Astrocyte (in vitro differentiated cells and primary cell): ENCODE measurements at regions not wholly inside any gene's neighbourhood (a gene's known extent, or its start where the extent isn't known, plus 50 kb on each side); places are given as distances from the start of the nearest gene placed in this dataset.
A peak's percentile ranks its signal among the peaks of the same experiment; 100 is the strongest.
"Not testable (repeated sequence)": the region's sequence is repeated elsewhere in the genome, so short reads cannot be mapped to it uniquely, and the experiment has no call there.

ENCODE experiments used
- DNase-seq: peaks from one replicate; pipeline ENCODE4 v3.0.0-alpha.2; 2010; ENCODE audit warnings: low read depth
- FAIRE-seq: peaks from 2 replicates; lab custom pipeline; 2011; peaks lifted over from hg19 to GRCh38; lab: Jason Lieb, UNC
- H2AFZ ChIP-seq: 2 replicates; pipeline ENCODE4 v1.6.0; 2012; ENCODE audit warnings: low read depth, low read length, inconsistent platforms
- H3K27ac ChIP-seq: 2 replicates; pipeline ENCODE4 v1.5.1; 2011; ENCODE audit warnings: low read depth, low read length, inconsistent platforms
- H3K27me3 ChIP-seq: 2 replicates; pipeline ENCODE4 v1.6.0; 2011; ENCODE audit warnings: low read length, inconsistent platforms; ENCODE audit not compliant: insufficient read depth
- H3K36me3 ChIP-seq: 2 replicates; pipeline ENCODE4 v1.5.1; 2011; ENCODE audit warnings: low read length, inconsistent platforms; ENCODE audit not compliant: insufficient read depth
- H3K4me1 ChIP-seq: 2 replicates; pipeline ENCODE4 v1.5.1; 2011; ENCODE audit warnings: low read length, inconsistent platforms; ENCODE audit not compliant: insufficient read depth
- H3K4me2 ChIP-seq: 2 replicates; pipeline ENCODE4 v1.6.0; 2012; ENCODE audit warnings: low read length, inconsistent platforms
- H3K4me3 ChIP-seq: 2 replicates; pipeline ENCODE4 v1.5.1; 2011; ENCODE audit warnings: low read depth, mild to moderate bottlenecking, low read length, inconsistent platforms; ENCODE audit not compliant: insufficient read depth
- H3K79me2 ChIP-seq: 2 replicates; pipeline ENCODE4 v1.6.0; 2012; ENCODE audit warnings: mild to moderate bottlenecking, low read length, inconsistent platforms; ENCODE audit not compliant: insufficient read depth
- H3K9ac ChIP-seq: 2 replicates; pipeline ENCODE4 v1.6.0; 2012; ENCODE audit warnings: mild to moderate bottlenecking, low read length, inconsistent platforms
- H3K9me3 ChIP-seq: 2 replicates; pipeline ENCODE4 v1.5.1; 2012; ENCODE audit warnings: low read depth, mild to moderate bottlenecking, low read length, inconsistent platforms; ENCODE audit not compliant: insufficient read depth
- H4K20me1 ChIP-seq: 2 replicates; pipeline ENCODE4 v1.6.0; 2012; ENCODE audit warnings: low read length, inconsistent platforms; ENCODE audit not compliant: insufficient read depth
- H3K27ac Mint-ChIP-seq: one replicate; pipeline ENCODE4 v1.8.0; 2021; ENCODE audit warnings: mild to moderate bottlenecking, mixed read lengths; ENCODE audit not compliant: unreplicated experiment
- H3K27me3 Mint-ChIP-seq: one replicate; pipeline ENCODE4 v1.8.0; 2021; ENCODE audit warnings: low read depth, mixed read lengths; ENCODE audit not compliant: unreplicated experiment
- H3K36me3 Mint-ChIP-seq: one replicate; pipeline ENCODE4 v1.8.0; 2021; ENCODE audit warnings: low read depth, mixed read lengths; ENCODE audit not compliant: unreplicated experiment
- H3K4me1 Mint-ChIP-seq: one replicate; pipeline ENCODE4 v1.8.0; 2021; ENCODE audit warnings: low read depth, mixed read lengths; ENCODE audit not compliant: unreplicated experiment
- H3K4me3 Mint-ChIP-seq: one replicate; pipeline ENCODE4 v1.8.0; 2021; ENCODE audit warnings: mild to moderate bottlenecking, moderate library complexity, mixed read lengths; ENCODE audit not compliant: unreplicated experiment
- H3K9me3 Mint-ChIP-seq: one replicate; pipeline ENCODE4 v1.8.0; 2021; ENCODE audit warnings: mild to moderate bottlenecking, mixed read lengths; ENCODE audit not compliant: unreplicated experiment
- EZH2 ChIP-seq: IDR thresholded peaks from 2 replicates; pipeline ENCODE4 v1.6.1; 2012; ENCODE audit warnings: mild to moderate bottlenecking, low read length, inconsistent platforms; ENCODE audit not compliant: insufficient read depth
- TF ChIP-seq, protein P1 (sequence below): IDR thresholded peaks from 2 replicates; pipeline ENCODE4 v1.5.1; 2011; ENCODE audit warnings: low read depth, mild to moderate bottlenecking, inconsistent platforms, low read length, moderate library complexity; ENCODE audit not compliant: insufficient read depth

DNA sequence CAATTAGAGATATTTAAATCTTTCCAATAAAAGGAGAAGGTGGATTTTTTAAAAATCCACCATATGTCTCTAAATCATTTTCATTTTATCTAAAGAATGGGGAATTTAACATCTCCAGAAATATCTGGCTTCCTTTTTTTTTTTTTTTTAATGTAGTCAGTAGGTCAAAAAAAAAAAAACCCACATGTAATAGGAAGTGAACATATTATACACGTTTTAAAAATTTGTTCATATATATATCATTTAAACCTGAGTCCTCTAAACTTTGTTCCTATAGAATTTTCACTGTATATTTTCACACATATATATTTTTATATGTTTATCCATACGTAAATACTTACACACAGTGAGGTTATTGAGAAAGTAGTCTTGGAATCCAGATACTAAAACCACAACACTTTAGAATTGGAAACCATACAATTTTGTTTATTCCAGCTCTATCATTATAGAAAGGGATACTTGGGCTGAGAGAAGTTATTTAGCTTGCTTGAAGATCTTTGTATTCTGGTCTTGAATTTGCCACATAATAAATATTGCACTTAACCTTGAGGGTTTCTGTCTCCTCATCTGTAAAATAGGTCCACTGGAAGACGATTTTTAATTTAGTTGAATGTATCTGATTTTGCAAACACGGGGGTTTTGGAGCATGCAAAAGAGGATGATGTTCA lies 62.1 kb upstream of the ZNF217 start:
- Histone ChIP-seq H3K4me3 (no peak overlapping the region), H3K4me2 (peak overlapping the region; percentile 28), H3K79me2 (no peaks in the 10 kb centered on the region), H3K4me1 (peaks cover 14% of the 10 kb centered on the region), H4K20me1 (no peaks in the 10 kb centered on the region), H3K27me3 (no peaks in the 10 kb centered on the region), H2AFZ (peak overlapping the region; percentile 3), H3K27ac (peak overlapping the region; percentile 14), H3K9ac (no peak overlapping the region), H3K9me3 (no peaks in the 10 kb centered on the region), H3K36me3 (no peaks in the 10 kb centered on the region)
- no peaks in the 10 kb centered on the region for H3K9me3 Mint-ChIP-seq
- FAIRE-seq = no peak
- H3K27ac Mint-ChIP-seq = peak overlapping the region; percentile 6
- H3K4me3 Mint-ChIP-seq = no peak overlapping the region
- peak; percentile 39 for DNase-seq
- H3K36me3 Mint-ChIP-seq = no peaks in the 10 kb centered on the region
- TF ChIP-seq, protein P1, sequence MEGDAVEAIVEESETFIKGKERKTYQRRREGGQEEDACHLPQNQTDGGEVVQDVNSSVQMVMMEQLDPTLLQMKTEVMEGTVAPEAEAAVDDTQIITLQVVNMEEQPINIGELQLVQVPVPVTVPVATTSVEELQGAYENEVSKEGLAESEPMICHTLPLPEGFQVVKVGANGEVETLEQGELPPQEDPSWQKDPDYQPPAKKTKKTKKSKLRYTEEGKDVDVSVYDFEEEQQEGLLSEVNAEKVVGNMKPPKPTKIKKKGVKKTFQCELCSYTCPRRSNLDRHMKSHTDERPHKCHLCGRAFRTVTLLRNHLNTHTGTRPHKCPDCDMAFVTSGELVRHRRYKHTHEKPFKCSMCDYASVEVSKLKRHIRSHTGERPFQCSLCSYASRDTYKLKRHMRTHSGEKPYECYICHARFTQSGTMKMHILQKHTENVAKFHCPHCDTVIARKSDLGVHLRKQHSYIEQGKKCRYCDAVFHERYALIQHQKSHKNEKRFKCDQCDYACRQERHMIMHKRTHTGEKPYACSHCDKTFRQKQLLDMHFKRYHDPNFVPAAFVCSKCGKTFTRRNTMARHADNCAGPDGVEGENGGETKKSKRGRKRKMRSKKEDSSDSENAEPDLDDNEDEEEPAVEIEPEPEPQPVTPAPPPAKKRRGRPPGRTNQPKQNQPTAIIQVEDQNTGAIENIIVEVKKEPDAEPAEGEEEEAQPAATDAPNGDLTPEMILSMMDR = no peak
- no peak for TF ChIP-seq EZH2
- H3K4me1 Mint-ChIP-seq = peaks cover 29% of the 10 kb centered on the region
- no peaks in the 10 kb centered on the region for H3K27me3 Mint-ChIP-seq

DNA sequence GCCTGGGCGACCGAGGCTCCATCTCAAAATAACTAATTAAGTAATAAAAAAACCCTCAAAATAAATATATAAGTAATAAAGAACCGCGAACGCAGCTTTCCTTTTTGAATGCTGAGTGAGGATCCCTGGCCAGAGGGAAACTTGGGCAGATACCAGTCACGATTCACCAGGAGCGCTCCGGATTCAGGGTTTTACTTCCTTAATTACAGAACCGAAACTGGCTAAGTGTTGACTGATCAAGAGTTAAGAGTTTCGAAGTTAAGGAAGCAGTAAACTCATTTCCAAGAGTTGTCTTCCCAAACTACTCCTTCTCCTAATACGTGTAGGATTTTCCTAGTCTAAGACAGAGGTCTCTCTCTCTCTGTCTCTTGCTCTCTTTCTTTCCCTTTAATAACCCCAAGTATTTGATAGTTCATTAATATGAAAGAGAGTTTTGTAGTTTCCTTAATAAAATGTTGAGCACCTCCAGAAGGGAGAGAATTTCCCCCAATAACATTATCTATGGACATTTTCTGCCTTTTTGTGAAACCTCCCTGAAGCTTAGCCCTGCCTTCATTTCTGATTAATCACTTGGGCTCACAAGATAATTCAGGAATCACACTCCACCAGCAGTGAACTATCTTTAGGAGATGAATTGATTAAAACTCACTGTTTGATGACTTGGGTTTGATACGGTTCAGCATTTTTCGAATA lies 61.4 kb upstream of the ZNF217 start:
- DNase-seq = no peak
- no peak for FAIRE-seq
- Histone ChIP-seq H3K9me3 (no peaks in the 10 kb centered on the region), H3K27ac (no peak overlapping the region), H3K36me3 (no peaks in the 10 kb centered on the region), H3K4me3 (no peak overlapping the region), H3K4me2 (no peak overlapping the region), H3K9ac (no peak overlapping the region), H2AFZ (peak overlapping the region; percentile 53), H3K27me3 (no peaks in the 10 kb centered on the region), H3K4me1 (peaks cover 14% of the 10 kb centered on the region), H4K20me1 (no peaks in the 10 kb centered on the region), H3K79me2 (no peaks in the 10 kb centered on the region)
- Mint-ChIP-seq H3K4me1 (peaks cover 29% of the 10 kb centered on the region), H3K4me3 (no peak overlapping the region), H3K9me3 (no peaks in the 10 kb centered on the region), H3K27me3 (no peaks in the 10 kb centered on the region), H3K36me3 (no peaks in the 10 kb centered on the region), H3K27ac (no peak overlapping the region)
- TF ChIP-seq, protein P1 = no peak
- TF ChIP-seq EZH2 = no peak

DNA sequence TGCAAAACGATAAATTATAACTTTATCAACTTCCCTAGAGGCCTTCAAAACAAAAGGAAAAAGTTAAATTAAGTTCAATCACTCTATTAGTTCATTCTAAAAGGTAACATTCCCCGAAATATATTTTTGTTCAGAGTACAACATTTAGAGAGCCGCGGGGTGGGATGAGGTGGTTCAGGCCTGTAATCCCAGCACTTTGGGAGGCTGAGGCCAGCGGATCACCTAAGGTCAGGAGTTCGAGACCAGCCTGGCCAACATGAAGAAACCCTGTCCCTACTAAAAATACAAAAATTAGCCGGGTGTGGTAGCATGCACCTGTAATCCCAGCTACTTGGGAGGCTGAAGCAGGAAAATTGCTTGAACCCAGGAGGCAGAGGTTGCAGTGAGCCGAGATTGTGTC lies 60.9 kb upstream of the ZNF217 start:
- peaks cover 14% of the 10 kb centered on the region for H3K4me1 ChIP-seq
- H3K27me3 Mint-ChIP-seq, H3K36me3 Mint-ChIP-seq, H3K4me3 Mint-ChIP-seq, DNase-seq, H3K4me2 ChIP-seq, H3K27ac ChIP-seq, H3K27ac Mint-ChIP-seq, H3K9me3 ChIP-seq, H3K79me2 ChIP-seq, FAIRE-seq, H3K4me3 ChIP-seq, H3K9me3 Mint-ChIP-seq, H3K27me3 ChIP-seq, H3K36me3 ChIP-seq, H3K9ac ChIP-seq, H2AFZ ChIP-seq, H4K20me1 ChIP-seq: not testable (repeated sequence)
- peaks cover 29% of the 10 kb centered on the region for H3K4me1 Mint-ChIP-seq
